Peyer's patch (tissue), 4 donors: ENCODE measurements at regions not wholly inside any gene's neighbourhood (a gene's known extent, or its start where the extent isn't known, plus 50 kb on each side); places are given as distances from the start of the nearest gene placed in this dataset.
A peak's percentile ranks its signal among the peaks of the same experiment; 100 is the strongest.

Experiments used
- CTCF ChIP-seq, 6 experiments: fragments of 450-650 bp in 4 of 6; fragments of 200-600 bp in 2 of 6; sonication (generic) in 1 of 6; IDR thresholded peaks; one replicate each; pipeline ENCODE4 v1.5.1; 2017 to 2019; ENCODE audit warnings: antibody characterized with exemption in 6 of 6, mild to moderate bottlenecking in 3 of 6, moderate library complexity in 1 of 6
- POLR2A ChIP-seq, 2 donors: fragments of 450-650 bp; IDR thresholded peaks; one replicate each; pipeline ENCODE4 v1.5.1; 2017; ENCODE audit warnings: antibody characterized with exemption in 2 of 2, mild to moderate bottlenecking in 2 of 2, moderate library complexity in 2 of 2

DNA sequence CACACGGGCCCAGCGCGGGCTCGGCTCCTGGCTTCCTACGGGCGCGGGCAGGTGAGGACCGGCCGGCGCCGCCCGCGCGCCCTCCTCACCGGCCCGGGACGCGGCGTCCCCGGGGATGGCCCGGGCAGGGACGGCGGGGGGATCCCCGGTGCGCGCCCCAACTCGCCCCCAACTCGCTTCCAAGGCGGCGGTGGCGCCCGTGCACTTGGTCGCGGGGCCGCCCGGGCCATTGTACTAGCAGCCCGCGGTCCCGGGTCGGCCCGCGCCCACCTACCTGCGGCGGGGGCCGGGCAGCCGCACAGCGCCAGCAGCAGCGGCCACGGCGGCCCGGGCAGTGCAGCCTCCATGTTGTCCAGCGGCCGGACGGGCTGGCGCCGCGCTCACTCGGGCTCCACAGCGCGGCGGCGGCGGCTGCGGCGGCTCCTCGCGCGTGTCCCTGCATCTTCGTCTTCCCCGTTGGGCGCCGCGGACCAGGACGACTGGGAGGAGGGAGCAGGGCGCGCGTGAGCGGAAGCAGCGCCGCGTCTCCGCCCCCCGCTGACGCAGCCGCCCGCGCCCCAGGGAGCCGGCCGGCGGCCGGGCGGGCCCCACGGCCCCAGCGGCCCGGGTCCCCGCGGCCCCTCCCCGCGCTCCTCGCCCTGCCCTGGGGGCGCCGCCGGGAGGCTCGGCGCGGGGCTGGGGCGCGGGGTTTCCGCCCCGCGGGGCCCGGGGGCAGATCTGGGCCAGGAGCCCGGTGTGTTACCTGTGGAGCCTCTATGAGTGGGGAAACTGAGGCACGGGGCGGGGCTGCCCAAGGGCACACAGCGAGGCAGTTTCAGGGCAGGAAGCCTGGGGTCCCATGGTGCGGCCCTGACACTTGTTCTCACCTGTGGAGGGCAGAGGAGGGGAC lies 159.3 kb upstream of the GRK3 start:
- peak in 1 of 6 experiments; percentile 11 for TF ChIP-seq CTCF (IDR thresholded peaks at IDR 0.05)
- TF ChIP-seq POLR2A (IDR thresholded peaks at IDR 0.05) = peak; percentile 82
